Hematopoietic multipotent progenitor cell treated with erythropoietin and hydrocortisone succinate and interleukin-3 and kit ligand, for 8 days (in vitro differentiated cells): ENCODE measurements at regions not wholly inside any gene's neighbourhood (a gene's known extent, or its start where the extent isn't known, plus 50 kb on each side); places are given as distances from the start of the nearest gene placed in this dataset.

ENCODE experiments used
- DNase-seq: peaks from one replicate; pipeline ENCODE4 v3.0.0-alpha.2; 2015

GRCh38 chr3:76645724-76646123, 394.2 kb upstream of the ROBO2 start:
- DNase-seq = no peak

GRCh38 chr3:76646921-76647562, 392.9 kb upstream of the ROBO2 start:
- DNase-seq = no peak

DNA sequence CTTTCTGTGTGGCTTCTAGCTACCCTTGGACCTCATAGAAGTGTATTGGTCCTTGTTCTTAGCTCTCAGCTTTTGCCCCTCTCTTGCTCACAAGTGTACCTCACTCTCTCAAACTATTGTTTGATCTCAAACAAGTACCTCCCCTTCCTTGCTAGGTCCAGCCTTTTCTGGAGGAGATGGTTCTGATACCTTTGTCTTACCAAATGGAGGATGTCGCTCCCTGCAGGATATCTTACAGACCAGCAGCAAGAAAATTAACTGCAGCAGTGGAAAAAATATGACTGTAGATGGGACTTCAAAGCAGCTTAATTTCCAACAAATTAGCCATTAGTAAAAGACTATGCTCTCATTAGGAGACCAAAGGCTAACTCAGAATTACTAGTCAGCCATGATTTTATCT, 388.1 kb upstream of the ROBO2 start:
- DNase-seq = no peak

DNA sequence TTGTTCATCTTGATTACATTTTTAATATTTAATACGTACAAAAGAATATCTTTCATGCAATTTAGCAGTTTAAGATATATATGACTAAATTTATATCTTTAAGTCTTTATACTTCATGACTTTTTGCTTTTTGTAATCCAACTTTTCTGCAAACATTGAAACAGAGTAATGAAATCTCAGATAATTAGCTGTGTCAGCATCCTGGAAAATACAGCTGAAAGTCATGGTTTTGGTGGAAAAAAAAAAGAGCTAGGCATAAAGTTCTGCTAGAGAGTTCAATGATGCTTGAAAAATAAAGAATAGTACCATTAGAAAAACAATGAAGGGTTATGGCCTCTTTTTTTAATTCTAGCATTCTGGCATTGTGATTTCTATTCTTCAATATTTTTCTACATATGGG, 387.4 kb upstream of the ROBO2 start:
- no peak for DNase-seq

DNA sequence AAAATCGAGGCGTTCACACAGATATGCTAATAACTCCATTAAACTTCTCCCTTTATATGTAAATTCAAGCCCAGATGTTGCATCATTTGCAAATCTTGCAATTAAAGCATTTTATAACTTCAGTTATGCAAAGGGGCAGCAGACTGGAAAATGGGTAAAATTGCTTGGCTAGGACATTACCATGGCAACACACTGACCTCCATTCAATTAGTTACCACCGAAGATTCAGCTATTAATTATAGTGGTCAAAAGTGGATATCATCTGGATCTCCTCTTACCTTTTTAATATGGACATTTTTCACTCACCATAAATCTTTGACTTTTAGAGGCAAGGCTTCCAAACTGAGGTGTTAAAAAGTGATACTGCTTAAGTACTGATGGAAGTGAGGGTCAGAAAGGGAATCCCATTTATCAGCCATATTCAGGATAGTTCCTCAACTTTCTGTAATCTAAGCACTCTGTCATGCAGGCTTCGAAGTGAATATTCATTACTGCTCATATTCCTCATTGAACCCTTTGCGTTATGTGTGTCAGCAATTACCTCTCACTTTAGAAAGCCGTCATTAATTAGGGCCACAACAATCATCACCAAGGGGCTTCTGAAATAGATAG, 386.2 kb upstream of the ROBO2 start:
- no peak for DNase-seq

DNA sequence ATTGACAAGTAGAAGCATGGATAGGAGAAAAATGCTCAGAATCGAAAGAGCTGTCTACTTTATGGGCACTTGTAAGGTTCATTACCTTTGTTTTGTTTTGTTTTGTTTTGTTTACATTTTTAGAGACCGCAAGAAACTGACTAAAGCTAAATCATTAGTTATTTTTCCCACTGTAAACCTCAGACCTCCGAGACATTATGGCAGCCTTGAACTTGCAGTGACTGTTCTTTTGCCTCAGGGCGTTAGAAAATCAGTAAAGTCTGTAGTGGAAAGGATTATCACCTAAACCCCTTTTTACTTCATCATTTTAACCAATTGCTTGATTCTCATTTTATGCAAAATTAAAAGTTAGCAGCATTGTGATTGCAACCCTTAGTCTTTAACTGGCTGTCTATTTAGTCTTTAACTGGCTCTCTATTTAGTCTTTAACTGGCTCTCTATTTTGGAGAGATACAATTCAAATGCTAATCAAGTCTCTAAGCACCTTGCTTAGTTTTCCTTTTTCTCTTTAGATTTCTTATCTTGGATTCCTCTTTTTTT, 383.3 kb upstream of the ROBO2 start:
- no peak for DNase-seq

DNA sequence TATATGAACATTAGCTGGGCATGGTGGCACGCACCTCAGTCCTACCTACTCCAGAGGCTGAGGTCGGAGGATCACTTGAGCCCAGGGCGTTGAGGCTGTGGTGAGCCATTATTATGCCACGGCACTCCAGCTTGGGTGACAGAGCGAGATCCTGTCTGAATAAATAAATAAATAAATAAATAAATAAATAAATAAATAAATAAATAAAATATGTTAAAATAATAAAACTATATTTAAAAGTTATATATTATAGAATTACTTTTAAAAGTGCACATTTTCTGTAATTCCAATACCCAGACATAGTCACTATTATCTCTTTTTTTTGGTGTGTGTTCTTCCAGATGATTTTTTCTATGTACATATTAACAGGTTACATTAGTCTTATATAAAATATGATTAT, 382.0 kb upstream of the ROBO2 start:
- DNase-seq = no peak

- no peak for DNase-seq
Measured at GRCh38 chr3:76661527-76662250, 378.2 kb upstream of the ROBO2 start.

GRCh38 chr3:76664816-76665215, 375.1 kb upstream of the ROBO2 start:
- no peak for DNase-seq

- DNase-seq = no peak
Measured at GRCh38 chr3:76668653-76669052, 371.2 kb upstream of the ROBO2 start.

DNA sequence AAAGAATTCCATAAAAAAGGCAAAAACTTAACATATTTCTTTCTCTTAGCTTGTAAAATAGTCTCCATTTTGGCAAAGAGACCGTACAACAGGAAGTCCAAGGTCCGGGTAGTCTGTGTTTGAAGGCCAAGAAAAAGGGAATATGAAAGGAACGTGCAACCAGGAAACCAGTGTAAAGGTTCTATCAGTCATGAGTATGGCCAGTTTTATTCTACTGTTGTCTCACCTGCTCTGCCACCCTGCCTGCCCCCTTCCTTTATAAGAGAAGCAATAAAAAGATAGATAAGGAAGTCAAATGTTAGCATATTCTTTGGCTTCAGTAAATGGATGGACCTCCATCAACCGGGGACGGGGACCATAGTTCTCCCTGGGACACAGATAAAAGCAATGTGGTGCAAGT, 370.6 kb upstream of the ROBO2 start:
- DNase-seq = no peak

DNA sequence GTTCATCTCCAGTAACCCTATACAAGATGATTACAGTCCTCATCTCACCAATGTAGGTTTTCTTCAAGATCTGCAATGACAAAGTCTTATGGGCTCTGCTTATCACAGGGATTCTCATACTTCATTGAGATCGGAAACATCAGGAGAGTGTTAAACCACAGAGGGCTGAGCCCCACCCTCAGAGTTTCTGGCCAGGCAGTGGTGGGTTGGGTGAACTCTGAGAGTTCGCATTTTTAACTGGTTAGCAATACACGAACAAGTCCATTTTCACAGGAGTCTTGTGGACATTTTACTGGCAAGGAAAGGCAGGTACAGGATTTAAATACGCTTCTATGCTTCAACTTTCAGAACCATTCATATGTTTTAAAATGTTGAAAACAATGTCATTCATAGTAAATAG, 366.7 kb upstream of the ROBO2 start:
- DNase-seq = no peak

DNA sequence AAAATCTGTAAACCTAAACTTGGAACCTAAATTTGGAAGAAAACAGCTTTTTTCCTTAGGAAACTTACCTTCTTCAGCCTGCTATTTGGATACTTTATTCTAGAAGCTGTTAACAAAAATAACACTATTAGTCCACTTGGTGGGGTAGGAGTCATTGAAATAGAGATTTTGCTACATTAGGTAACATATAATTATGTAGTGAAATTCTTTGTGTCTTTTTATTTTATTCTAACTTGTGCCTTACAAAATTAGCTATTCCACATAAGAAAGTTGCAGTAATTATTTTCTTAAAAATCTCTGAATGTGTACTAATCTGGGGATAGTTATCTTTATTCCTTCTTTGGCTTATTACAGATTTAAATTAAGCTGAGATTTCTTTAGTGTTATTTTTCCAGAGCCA, 360.4 kb upstream of the ROBO2 start:
- no peak for DNase-seq

DNA sequence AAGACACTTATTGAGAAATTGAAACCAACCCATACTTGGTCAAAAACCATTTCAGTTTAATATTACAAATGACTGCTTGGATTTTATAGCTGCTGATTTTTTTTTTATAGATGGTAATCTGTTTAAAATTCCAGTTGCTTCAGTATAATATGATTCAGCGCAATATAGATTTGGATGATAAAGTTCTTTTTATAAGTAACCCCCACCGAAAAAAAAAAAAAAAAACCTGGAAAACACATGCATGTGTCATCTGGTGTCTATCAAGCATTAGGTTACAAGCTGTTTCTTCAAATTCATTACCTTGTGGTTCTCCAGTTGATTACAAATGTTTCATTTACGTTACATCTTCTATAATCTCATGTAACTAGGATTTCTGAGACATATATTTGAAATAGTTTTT, 356.6 kb upstream of the ROBO2 start:
- no peak for DNase-seq

DNA sequence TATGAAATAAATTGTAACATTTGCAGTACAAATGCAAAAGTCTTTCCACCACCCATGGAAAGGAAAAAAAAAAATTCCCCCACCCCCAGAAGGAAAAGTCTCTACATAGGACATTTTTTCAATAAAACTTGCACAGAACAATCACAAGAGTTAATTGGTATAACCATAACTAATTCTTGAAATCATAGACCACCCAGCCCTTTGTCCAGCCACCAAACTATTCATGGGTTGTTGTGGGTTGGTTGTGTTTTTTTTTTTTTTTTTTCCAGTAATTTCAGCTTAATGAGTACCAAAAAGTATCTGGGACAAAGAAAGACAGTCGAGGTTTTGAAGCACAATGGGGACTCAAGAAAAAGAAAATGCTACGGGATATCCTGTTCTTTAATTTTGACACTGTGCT, 355.0 kb upstream of the ROBO2 start:
- DNase-seq = no peak

GRCh38 chr3:76685858-76686257, 354.0 kb upstream of the ROBO2 start:
- no peak for DNase-seq

DNA sequence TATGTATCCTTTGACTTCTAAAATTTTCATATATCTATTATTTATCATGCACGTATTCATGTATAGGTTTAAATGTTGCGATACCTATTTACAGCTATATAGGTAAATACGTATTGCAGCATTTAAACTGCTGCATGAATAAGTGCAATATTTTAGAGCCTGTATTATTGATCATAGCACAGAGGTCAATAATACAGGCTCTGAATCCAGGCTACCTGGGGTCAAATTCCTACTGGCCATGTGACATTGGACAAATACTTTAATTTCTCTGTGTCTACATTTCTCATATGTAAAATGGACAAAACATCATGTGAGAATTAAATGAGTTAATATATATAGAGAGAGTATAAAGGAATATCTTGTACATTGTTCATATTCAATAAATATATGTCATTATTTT, 352.9 kb upstream of the ROBO2 start:
- no peak for DNase-seq

- no peak for DNase-seq
Measured at GRCh38 chr3:76694063-76694462, 345.8 kb upstream of the ROBO2 start.

GRCh38 chr3:76698136-76698706, 341.7 kb upstream of the ROBO2 start:
- no peak for DNase-seq

DNA sequence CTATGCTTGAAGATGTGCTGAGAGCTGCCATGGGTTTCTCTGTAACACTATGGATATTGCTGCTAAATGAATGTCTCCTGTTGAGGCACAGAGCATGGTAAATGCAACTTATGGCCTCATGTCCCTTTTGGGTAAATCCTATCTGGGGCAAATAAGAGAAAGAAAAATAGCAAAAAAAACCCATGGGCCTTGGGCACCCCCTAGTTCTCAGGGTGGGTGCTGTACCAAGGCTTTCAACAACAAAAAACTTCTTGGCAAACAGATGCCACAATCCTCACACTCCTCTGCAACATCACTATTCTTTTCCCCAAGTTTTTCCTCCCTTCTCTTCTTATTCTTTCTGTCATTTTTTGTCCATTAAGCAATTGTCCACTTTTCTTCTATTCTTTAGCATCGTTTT, 340.1 kb upstream of the ROBO2 start:
- no peak for DNase-seq

DNA sequence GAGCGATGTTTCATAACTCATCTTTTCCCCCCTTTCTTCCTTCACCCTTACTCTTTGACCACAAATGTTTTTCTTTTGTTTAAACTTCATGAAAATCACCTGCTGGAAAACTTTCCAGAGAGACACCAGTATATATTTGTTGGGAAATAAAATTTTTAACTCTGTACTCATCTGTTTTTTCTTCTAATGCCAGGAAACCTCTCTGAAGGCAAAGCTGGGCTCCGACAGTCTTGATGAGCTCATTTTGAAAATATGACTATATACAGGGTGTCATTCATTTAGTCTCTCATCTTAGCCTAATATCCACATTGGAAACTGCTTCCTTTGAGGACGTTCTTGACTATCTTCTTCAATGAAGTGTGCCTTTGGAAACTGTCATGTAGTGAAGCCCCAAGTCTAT, 339.6 kb upstream of the ROBO2 start:
- DNase-seq = no peak

DNA sequence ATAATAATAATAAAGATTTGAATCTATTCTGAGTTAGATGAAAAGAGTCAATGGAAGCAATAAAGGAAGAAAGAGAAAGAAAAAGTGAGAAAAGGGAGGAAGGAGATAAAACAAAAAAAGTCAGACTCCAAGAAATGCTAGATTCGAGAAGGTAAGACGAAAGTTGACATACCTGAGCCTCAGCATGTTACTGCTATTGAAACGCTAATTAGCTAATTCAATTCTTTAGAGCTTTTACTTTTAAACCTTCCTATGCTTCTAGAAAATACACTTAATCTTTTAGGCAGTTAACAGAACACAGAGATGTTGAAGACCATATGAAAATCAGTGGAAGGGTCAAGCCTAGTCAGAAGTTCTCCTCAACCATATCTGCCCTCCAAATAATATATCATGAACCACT, 337.2 kb upstream of the ROBO2 start:
- DNase-seq = no peak

DNA sequence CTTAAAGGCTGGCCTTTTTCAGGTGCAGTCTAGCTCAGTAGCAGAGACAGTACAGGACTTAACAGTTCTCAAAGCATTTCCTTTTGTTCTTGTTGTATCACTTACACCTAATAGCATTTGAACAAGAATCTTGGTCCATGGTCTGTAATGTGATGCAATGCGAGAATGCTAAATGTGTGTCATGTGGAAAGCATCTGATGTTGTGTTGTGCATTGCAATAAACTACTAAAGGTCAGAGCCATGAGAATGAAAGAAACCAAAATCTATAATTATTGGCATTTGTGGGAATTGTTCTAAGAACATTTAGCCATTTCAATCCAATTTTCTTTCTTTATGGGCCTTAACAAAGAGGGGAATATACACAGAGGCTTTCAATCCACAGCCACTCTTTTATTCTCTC, 324.5 kb upstream of the ROBO2 start:
- no peak for DNase-seq

GRCh38 chr3:76723366-76723765, 316.5 kb upstream of the ROBO2 start:
- DNase-seq = no peak
